ENCODE measurements at regions not wholly inside any gene's neighbourhood (a gene's known extent, or its start where the extent isn't known, plus 50 kb on each side); places are given as distances from the start of the nearest gene placed in this dataset.

DNA sequence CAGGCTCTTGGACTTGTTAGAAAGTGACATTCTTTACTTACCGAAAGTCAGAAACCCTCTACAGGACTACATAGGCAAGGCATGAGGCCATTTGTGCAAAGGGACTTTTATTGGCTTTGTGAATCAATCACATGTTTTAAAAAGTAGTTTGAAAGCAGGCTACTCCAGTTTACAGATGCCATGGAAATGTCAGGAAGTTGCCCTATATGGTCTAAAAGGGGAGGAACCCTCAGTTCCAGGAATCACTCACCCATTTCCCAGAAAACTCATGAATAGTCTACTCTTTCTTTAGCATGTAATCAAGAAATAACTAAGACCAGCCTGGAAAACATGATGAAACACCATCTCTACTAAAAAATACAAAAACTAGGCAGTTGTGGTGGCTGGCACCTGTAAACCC is 51.0 kb upstream of the MKRN3 start:
- DNase-seq, result no peak

DNA sequence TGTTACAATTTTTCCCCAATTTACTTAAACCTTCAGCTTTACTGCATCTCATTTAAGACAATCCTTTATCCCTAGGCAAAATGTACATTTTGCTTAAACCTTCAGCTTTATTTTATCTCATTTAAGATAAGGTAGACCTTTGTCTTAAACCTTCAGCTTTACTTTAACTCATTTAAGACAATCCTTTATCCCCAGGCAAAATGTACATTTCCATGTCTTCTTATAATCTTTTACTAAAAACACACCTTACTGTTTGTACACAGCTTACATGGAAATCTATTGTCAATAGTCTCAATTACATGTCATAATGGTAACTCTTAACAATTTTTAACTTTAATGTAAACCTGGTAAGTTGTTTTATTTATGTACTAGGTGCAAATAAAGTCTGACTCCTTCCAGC is 58.7 kb upstream of the MKRN3 start:
- no peak for DNase-seq

DNA sequence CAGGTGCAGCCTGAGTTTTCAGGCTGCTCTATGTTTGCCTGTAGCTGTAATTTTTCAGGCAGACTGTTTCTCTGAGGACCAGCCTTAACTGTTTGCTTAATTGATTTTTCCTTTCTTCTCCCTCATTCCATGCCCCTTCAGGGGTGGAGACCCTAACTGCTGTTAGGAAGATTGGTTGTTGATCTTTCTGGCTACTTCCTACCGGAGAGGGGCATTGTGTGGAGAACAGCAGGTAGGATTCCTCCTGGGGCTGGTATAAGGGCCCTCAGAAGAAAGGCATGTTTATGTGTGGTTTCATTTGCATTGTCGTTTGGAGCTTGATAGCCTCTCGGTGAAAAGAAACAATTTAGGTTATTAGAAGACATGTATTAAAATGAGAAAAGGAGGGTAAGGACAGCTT is 56.9 kb upstream of the GOLGA6L2 start:
- DNase-seq, result peak; percentile 94

- peak; percentile 63 for DNase-seq
Observed at GRCh38 chr15:23503576-23503975, 56.5 kb upstream of the GOLGA6L2 start.

- DNase-seq, result peak; percentile 17
Observed at GRCh38 chr15:23497710-23498111, 50.7 kb upstream of the GOLGA6L2 start.
